22Rv1 (cell line): ENCODE measurements at regions not wholly inside any gene's neighbourhood (a gene's known extent, or its start where the extent isn't known, plus 50 kb on each side); places are given as distances from the start of the nearest gene placed in this dataset.

Experiments
- CTCF ChIP-seq: fragments of 450-650 bp; IDR thresholded peaks from 2 replicates; pipeline ENCODE4 v1.5.1; 2017; ENCODE audit warnings: mild to moderate bottlenecking
- ZFX ChIP-seq: fragments of 450-650 bp; IDR thresholded peaks from 2 replicates; pipeline ENCODE4 v1.6.1; 2017; ENCODE audit warnings: antibody characterized with exemption, borderline replicate concordance

DNA sequence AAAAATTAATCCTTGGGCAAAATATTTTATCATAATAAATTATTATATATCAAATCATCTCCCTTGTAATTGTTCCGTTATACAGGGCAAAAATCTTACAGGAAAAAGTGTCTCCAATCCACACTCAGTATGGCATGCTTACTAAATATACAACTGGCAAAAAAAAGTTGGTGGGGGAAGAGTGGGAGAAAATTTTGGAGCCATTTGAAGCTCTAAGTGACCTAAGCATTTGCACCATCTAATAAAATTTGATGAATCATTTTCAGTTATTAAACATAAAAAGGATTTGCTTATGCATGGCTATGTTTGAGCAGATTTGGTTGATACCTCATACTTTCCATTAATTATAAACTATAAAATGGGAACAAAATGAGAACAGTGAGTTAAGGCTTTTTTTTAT, 68.1 kb upstream of the FAM9C start:
- TF ChIP-seq CTCF, result no peak
- TF ChIP-seq ZFX, result no peak
